ENCODE measurements at regions not wholly inside any gene's neighbourhood (a gene's known extent, or its start where the extent isn't known, plus 50 kb on each side); places are given as distances from the start of the nearest gene placed in this dataset.
"Not testable (repeated sequence)": the region's sequence is repeated elsewhere in the genome, so short reads cannot be mapped to it uniquely, and the experiment has no call there.

DNA sequence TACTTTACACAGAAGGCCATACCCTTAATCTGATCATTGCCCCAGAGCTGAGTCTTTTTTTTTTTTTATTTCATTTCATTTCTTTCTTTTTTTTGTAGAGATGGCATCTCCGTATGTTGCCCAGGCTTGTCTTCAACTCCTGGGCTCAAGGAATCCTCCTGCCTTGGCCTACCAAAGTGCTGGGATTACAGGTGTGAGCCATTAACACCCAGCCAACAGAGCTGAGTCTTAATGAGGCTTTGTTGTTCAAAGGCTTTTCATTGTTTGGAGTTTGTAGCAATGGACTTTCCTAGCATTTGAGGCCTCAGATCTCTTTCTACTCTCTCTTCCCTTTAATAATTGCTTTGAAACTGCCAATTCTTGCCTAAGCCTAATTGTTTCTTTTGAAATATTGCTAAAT lies 176.5 kb upstream of the FBN2 start:
- Histone ChIP-seq H3K27me3 (ENCODE audit: insufficient read depth, low read length) (no peaks in the 10 kb centered on the region), H3K4me1 (ENCODE audit: insufficient read depth, low read length) (no peaks in the 10 kb centered on the region), H3K9me3 (ENCODE audit: control insufficient read depth in 1 of 2, low read length in 2 of 2) (no peaks in the 10 kb centered on the region), H3K4me3 (ENCODE audit: low read length in 2 of 2) (no peak overlapping the region), H3K36me3 (ENCODE audit: insufficient read depth, low read length) (no peaks in the 10 kb centered on the region), H3K27ac (ENCODE audit: low read depth, low read length) (no peak overlapping the region)
- intact Hi-C loops (cut with micrococcal nuclease), result no loop called here
- Mint-ChIP-seq H3K27ac (no peak overlapping the region), H3K36me3 (no peaks in the 10 kb centered on the region), H3K4me3 (no peak overlapping the region), H3K4me1 (no peaks in the 10 kb centered on the region), H3K27me3 (peaks cover 0 to 2% of the 10 kb centered on the region in 2 donors), H3K9me3 (peaks cover 0 to 6% (median 1%) of the 10 kb centered on the region in 8 donors)
- CTCF ChIA-PET (ENCODE audit: partially characterized antibody), result no interaction called here
- POLR2A ChIA-PET (ENCODE audit: partially characterized antibody), result no interaction called here
- DNase-seq, result no peak

DNA sequence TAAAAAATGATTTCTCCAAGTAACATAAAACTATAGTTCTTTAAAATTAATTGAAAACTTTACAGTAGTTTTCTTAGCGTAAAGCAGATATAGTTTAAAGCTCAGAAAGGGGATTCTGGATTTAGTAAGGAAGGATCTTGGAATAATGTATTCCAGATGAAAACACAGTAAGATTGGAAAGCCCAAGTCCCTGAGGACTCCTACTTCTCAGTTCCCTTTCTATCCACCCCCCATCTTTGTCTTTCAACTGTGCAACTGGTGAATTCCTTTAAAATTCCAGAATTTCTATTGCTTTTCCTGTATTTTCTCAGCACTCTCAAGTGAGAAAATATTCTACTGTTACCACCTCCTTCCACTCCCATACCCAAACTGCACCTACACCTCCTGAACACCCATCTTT lies 184.5 kb upstream of the FBN2 start:
- intact Hi-C loops (cut with micrococcal nuclease), result no loop called here
- Histone ChIP-seq H3K36me3 (ENCODE audit: insufficient read depth, low read length) (no peaks in the 10 kb centered on the region), H3K4me3 (ENCODE audit: low read length in 2 of 2) (no peak overlapping the region), H3K27ac (ENCODE audit: low read depth, low read length) (no peak overlapping the region), H3K4me1 (ENCODE audit: insufficient read depth, low read length) (no peaks in the 10 kb centered on the region), H3K27me3 (ENCODE audit: insufficient read depth, low read length) (no peaks in the 10 kb centered on the region), H3K9me3 (ENCODE audit: control insufficient read depth in 1 of 2, low read length in 2 of 2) (no peaks in the 10 kb centered on the region)
- DNase-seq, result no peak
- Mint-ChIP-seq H3K4me3 (no peak overlapping the region), H3K27me3 (no peaks in the 10 kb centered on the region), H3K4me1 (no peaks in the 10 kb centered on the region), H3K27ac (no peak overlapping the region), H3K36me3 (no peaks in the 10 kb centered on the region), H3K9me3 (peaks cover 0 to 5% (median 0%) of the 10 kb centered on the region in 8 donors)
- CTCF ChIA-PET (ENCODE audit: partially characterized antibody), result no interaction called here
- POLR2A ChIA-PET (ENCODE audit: partially characterized antibody), result no interaction called here

DNA sequence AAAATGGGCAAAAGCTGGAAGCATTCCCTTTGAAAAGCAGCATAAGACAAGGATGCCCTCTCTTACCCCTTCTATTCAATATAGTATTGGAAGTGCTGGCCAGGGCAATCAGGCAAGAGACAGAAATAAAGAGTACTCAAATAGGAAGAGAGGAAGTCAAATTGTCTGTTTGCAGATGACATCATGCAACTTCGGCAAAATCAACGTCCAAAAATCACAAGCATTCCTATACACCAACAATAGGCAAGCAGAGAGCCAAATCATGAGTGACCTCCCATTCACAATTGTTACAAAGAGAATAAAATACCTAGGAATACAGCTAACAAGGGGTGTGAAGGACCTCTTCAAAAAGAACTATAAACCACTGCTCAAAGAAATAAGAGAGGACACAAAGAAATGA lies 192.0 kb upstream of the FBN2 start:
- H3K4me1 ChIP-seq (ENCODE audit: insufficient read depth, low read length); H3K4me3 Mint-ChIP-seq; DNase-seq; H3K27me3 ChIP-seq (ENCODE audit: insufficient read depth, low read length); intact Hi-C loops (cut with micrococcal nuclease); H3K27me3 Mint-ChIP-seq; POLR2A ChIA-PET (ENCODE audit: partially characterized antibody); H3K27ac Mint-ChIP-seq; H3K9me3 Mint-ChIP-seq; H3K36me3 ChIP-seq (ENCODE audit: insufficient read depth, low read length); H3K4me3 ChIP-seq (ENCODE audit: low read length in 2 of 2); H3K4me1 Mint-ChIP-seq; H3K27ac ChIP-seq (ENCODE audit: low read depth, low read length); CTCF ChIA-PET (ENCODE audit: partially characterized antibody); H3K9me3 ChIP-seq (ENCODE audit: control insufficient read depth in 1 of 2, low read length in 2 of 2); H3K36me3 Mint-ChIP-seq: not testable (repeated sequence)

DNA sequence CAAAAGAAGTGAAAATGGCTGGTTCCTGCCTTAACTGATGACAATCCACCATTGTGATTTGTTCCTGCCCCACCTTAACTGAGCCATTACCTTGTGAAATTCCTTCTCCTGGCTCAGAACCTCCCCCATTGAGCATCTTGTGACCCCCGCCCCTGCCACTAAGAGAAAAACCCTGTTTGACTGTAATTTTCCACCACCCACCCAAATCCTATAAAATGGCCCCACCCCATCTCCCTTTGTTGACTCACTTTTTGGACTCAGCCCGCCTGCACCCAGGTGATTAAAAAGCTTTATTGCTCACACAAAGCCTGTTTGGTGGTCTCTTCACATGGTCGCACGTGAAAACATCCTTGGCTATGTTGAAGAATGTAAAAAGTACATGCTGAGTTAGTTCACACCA lies 197.6 kb upstream of the FBN2 start:
- H3K27me3 ChIP-seq (ENCODE audit: insufficient read depth, low read length); H3K4me1 ChIP-seq (ENCODE audit: insufficient read depth, low read length); H3K9me3 ChIP-seq (ENCODE audit: control insufficient read depth in 1 of 2, low read length in 2 of 2); H3K9me3 Mint-ChIP-seq; POLR2A ChIA-PET (ENCODE audit: partially characterized antibody); H3K36me3 Mint-ChIP-seq; H3K4me3 ChIP-seq (ENCODE audit: low read length in 2 of 2); H3K4me3 Mint-ChIP-seq; H3K27ac Mint-ChIP-seq; CTCF ChIA-PET (ENCODE audit: partially characterized antibody); H3K27ac ChIP-seq (ENCODE audit: low read depth, low read length); H3K4me1 Mint-ChIP-seq; intact Hi-C loops (cut with micrococcal nuclease); H3K27me3 Mint-ChIP-seq; H3K36me3 ChIP-seq (ENCODE audit: insufficient read depth, low read length); DNase-seq: not testable (repeated sequence)

DNA sequence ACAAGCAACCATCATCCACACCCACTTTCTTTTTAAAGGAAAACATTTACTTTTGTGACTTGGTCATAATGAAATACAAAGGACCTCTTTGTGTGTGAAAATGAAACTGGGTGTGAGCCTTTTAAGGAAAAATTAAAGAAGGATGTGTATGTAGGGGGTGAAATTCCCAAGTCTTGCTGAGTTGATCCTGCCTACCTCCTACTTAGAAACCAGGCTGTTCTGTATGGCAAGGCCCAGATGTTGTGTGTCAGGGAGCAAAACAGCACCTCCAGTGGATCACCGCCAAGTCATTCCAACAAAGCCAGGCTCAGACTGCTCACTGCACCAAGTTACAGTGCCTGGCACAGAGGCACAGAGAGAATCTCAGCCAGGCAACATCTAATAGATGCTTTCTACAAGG lies 198.5 kb upstream of the FBN2 start:
- Mint-ChIP-seq H3K9me3 (no peaks in the 10 kb centered on the region), H3K4me1 (no peaks in the 10 kb centered on the region), H3K36me3 (no peaks in the 10 kb centered on the region), H3K27me3 (no peaks in the 10 kb centered on the region), H3K27ac (no peak overlapping the region), H3K4me3 (no peak overlapping the region)
- Histone ChIP-seq H3K9me3 (ENCODE audit: control insufficient read depth in 1 of 2, low read length in 2 of 2) (no peaks in the 10 kb centered on the region), H3K27ac (ENCODE audit: low read depth, low read length) (no peak overlapping the region), H3K36me3 (ENCODE audit: insufficient read depth, low read length) (no peaks in the 10 kb centered on the region), H3K27me3 (ENCODE audit: insufficient read depth, low read length) (no peaks in the 10 kb centered on the region), H3K4me1 (ENCODE audit: insufficient read depth, low read length) (no peaks in the 10 kb centered on the region), H3K4me3 (ENCODE audit: low read length in 2 of 2) (no peak overlapping the region)
- ChIA-PET POLR2A (ENCODE audit: partially characterized antibody) (no interaction called here), CTCF (ENCODE audit: partially characterized antibody) (no interaction called here)
- no peak for DNase-seq
- intact Hi-C loops (cut with micrococcal nuclease), result no loop called here

DNA sequence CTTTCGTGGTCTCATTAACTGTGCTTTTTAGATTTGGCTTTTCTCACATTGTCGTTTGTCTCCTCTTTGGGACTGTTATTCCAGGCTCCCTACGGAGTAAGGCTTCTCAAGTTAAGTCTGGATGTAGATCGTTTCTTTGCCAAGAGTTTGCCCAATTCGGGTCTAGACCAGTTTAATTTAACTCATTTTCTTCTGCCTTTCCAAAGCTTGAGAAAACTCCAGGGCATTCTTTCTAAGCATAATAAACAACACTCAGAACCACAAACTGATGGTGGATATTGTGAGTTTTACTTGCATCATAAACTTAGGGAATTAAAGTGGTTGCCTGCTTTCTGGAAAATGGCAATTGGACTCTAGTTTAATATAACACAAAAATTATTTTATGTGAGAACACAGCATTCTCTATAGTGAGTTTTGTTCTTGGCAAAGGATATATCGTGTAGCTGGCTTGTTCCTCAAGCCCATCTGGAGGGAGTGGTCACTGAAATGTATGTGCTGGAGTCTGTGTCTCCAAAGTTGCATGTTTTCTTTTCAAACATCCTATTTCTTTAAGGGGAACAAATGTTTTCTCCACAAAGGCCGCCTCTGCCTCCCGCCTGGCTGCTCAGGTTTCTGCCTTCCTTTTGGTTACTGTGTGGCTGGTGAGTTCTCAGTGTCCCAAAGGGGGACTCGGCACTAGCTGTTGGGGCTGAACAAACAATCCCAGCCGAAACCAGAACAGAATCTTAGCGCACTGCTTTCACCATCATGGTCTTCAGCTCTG lies 211.3 kb upstream of the FBN2 start:
- Mint-ChIP-seq H3K9me3 (peaks cover 0 to 3% (median 0%) of the 10 kb centered on the region in 8 donors), H3K27ac (no peak overlapping the region), H3K4me3 (no peak overlapping the region), H3K27me3 (no peaks in the 10 kb centered on the region), H3K4me1 (no peaks in the 10 kb centered on the region), H3K36me3 (no peaks in the 10 kb centered on the region)
- DNase-seq, result no peak
- Histone ChIP-seq H3K4me1 (ENCODE audit: insufficient read depth, low read length) (no peaks in the 10 kb centered on the region), H3K9me3 (ENCODE audit: control insufficient read depth in 1 of 2, low read length in 2 of 2) (no peaks in the 10 kb centered on the region), H3K27me3 (ENCODE audit: insufficient read depth, low read length) (no peaks in the 10 kb centered on the region), H3K4me3 (ENCODE audit: low read length in 2 of 2) (no peak overlapping the region), H3K27ac (ENCODE audit: low read depth, low read length) (no peak overlapping the region), H3K36me3 (ENCODE audit: insufficient read depth, low read length) (no peaks in the 10 kb centered on the region)
- ChIA-PET POLR2A (ENCODE audit: partially characterized antibody) (interaction anchor here (0.6 kb wide), 1 partner anchor 10 kb away, joined by 3 read pairs; no protein-coding TSS in a partner anchor), CTCF (ENCODE audit: partially characterized antibody) (no interaction called here)
- intact Hi-C loops (cut with micrococcal nuclease), result no loop called here

DNA sequence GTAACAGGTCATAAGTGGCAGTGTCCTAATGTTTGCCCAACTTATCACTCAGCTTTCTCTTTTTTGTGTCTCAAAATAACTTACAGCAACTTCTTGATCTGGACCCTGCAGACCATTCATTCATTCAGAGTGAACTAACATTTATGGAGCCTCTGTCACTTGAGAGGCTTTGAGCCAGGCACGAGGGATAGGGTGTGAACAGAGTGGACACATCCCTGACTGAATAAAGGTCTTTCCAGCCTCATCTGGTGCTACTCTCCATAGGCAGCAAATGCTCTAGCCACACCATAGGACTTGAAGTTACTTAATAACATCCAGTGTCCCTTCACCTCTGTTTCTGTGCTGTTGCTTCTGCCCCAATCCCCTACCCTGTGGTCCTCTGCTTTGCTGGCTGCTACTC lies 212.1 kb upstream of the FBN2 start:
- no peak overlapping the region for H3K4me3 ChIP-seq (ENCODE audit: low read length in 2 of 2)
- H3K4me1 Mint-ChIP-seq, result no peaks in the 10 kb centered on the region
- no peaks in the 10 kb centered on the region for H3K9me3 ChIP-seq (ENCODE audit: control insufficient read depth in 1 of 2, low read length in 2 of 2)
- H3K27ac Mint-ChIP-seq, result no peak overlapping the region
- peaks cover 0 to 3% (median 0%) of the 10 kb centered on the region in 8 donors for H3K9me3 Mint-ChIP-seq
- H3K27me3 Mint-ChIP-seq, result no peaks in the 10 kb centered on the region
- no peaks in the 10 kb centered on the region for H3K36me3 Mint-ChIP-seq
- no peaks in the 10 kb centered on the region for H3K4me1 ChIP-seq (ENCODE audit: insufficient read depth, low read length)
- ChIA-PET CTCF (ENCODE audit: partially characterized antibody) (no interaction called here), POLR2A (ENCODE audit: partially characterized antibody) (no interaction called here)
- no peak overlapping the region for H3K4me3 Mint-ChIP-seq
- DNase-seq, result no peak
- no peaks in the 10 kb centered on the region for H3K36me3 ChIP-seq (ENCODE audit: insufficient read depth, low read length)
- no peak overlapping the region for H3K27ac ChIP-seq (ENCODE audit: low read depth, low read length)
- no peaks in the 10 kb centered on the region for H3K27me3 ChIP-seq (ENCODE audit: insufficient read depth, low read length)
- intact Hi-C loops (cut with micrococcal nuclease), result no loop called here
